IMR-90 (cell line): ENCODE measurements at regions not wholly inside any gene's neighbourhood (a gene's known extent, or its start where the extent isn't known, plus 50 kb on each side); places are given as distances from the start of the nearest gene placed in this dataset.

Experiments used
- ATAC-seq: fragments of 200-7000 bp; cut with Tn5 transposase; 2 replicates; pipeline ENCODE4 v1.9.1; 2020; ENCODE audit warnings: low read depth, mild to moderate bottlenecking, moderate library complexity
- BruUV-seq: library from RNA; stranded (reverse); fragments of 400-500 nt; replicated peaks from 2 replicates; lab custom pipeline; 2021; lab: Mats Ljungman, UMichigan
- CTCF ChIA-PET: fragments of 300-600 bp; formaldehyde crosslinking; extraction: SDS; loops from one replicate; lab custom pipeline; 2021; ENCODE audit warnings: antibody characterized with exemption; lab: Yijun Ruan, JAX
- POLR2A ChIA-PET: fragments of 300-600 bp; sonication (Branson Sonifier 250); formaldehyde crosslinking; loops from one replicate; lab custom pipeline; 2022; ENCODE audit warnings: antibody characterized with exemption; ENCODE audit not compliant: unreplicated experiment; lab: Charles Lee
- DNase-seq: peaks from one replicate; pipeline ENCODE4 v3.0.0; 2013
- H2AFZ ChIP-seq: replicated peaks from 2 replicates; pipeline ENCODE3; 2013; ENCODE audit warnings: low read length, mild to moderate bottlenecking; ENCODE audit not compliant: poor library complexity
- H2AK5ac ChIP-seq: 2 replicates; pipeline ENCODE4 v1.6.1; 2013; ENCODE audit warnings: low read depth, low read length, inconsistent platforms
- H2AK9ac ChIP-seq: replicated peaks from 2 replicates; pipeline ENCODE3; 2013; ENCODE audit warnings: mild to moderate bottlenecking, low read depth, low read length, moderate library complexity; ENCODE audit not compliant: poor library complexity
- H2BK120ac ChIP-seq: 2 replicates; pipeline ENCODE4 v1.6.1; 2013; ENCODE audit warnings: low read depth, low read length, inconsistent platforms
- H2BK15ac ChIP-seq: 3 replicates; pipeline ENCODE4 v1.6.1; 2013; ENCODE audit warnings: low read depth, low read length, inconsistent platforms
- H2BK20ac ChIP-seq: 2 replicates; pipeline ENCODE4 v1.6.1; 2013; ENCODE audit warnings: low read depth, mild to moderate bottlenecking, inconsistent platforms, low read length, moderate library complexity
- H2BK5ac ChIP-seq: 2 replicates; pipeline ENCODE4 v1.6.1; 2013; ENCODE audit warnings: mild to moderate bottlenecking, low read depth, low read length, inconsistent platforms; ENCODE audit not compliant: poor library complexity, severe bottlenecking
- H3K14ac ChIP-seq: replicated peaks from 2 replicates; pipeline ENCODE4 v1.6.1; 2013; ENCODE audit warnings: low read depth, low read length, inconsistent platforms
- H3K18ac ChIP-seq: 2 replicates; pipeline ENCODE4 v1.6.1; 2013; ENCODE audit warnings: low read depth, low read length, control low read depth
- H3K23ac ChIP-seq: 2 replicates; pipeline ENCODE4 v1.6.1; 2013; ENCODE audit warnings: low read depth, low read length, inconsistent platforms
- H3K27ac ChIP-seq: 2 replicates; pipeline ENCODE4 v1.5.1; 2013; ENCODE audit warnings: mild to moderate bottlenecking, control low read depth, low read length; ENCODE audit not compliant: insufficient read depth
- H3K27me3 ChIP-seq: 2 replicates; pipeline ENCODE4 v1.6.1; 2013; ENCODE audit warnings: low read length; ENCODE audit not compliant: control insufficient read depth, insufficient read depth
- H3K36me3 ChIP-seq: 2 replicates; pipeline ENCODE4 v1.6.1; 2013; ENCODE audit warnings: low read length, mixed read lengths; ENCODE audit not compliant: control insufficient read depth, insufficient read depth
- H3K4ac ChIP-seq: 2 replicates; pipeline ENCODE4 v1.6.1; 2013; ENCODE audit warnings: low read depth, low read length, inconsistent platforms
- H3K4me1 ChIP-seq: 2 replicates; pipeline ENCODE4 v1.6.1; 2013; ENCODE audit warnings: low read length, mixed read lengths; ENCODE audit not compliant: control insufficient read depth, insufficient read depth
- H3K4me2 ChIP-seq: 2 replicates; pipeline ENCODE4 v1.6.1; 2013; ENCODE audit warnings: low read depth, mild to moderate bottlenecking, control low read depth, low read length, moderate library complexity
- H3K4me3 ChIP-seq: 2 replicates; pipeline ENCODE4 v1.5.1; 2013; ENCODE audit warnings: low read depth, mild to moderate bottlenecking, control low read depth, low read length, moderate library complexity; ENCODE audit not compliant: insufficient read depth
- H3K56ac ChIP-seq: 2 replicates; pipeline ENCODE4 v1.6.1; 2013; ENCODE audit warnings: low read length, inconsistent platforms; ENCODE audit not compliant: insufficient read depth; ENCODE audit errors: extremely low read depth
- H3K79me1 ChIP-seq, 2 experiments: 2 replicates each; pipeline ENCODE4 v1.6.1; 2013; ENCODE audit warnings: low read length in 2 of 2, inconsistent platforms in 1 of 2, low read depth in 1 of 2
- H3K9ac ChIP-seq: 2 replicates; pipeline ENCODE4 v1.6.1; 2013; ENCODE audit warnings: low read depth, low read length, control low read depth
- H3K9me1 ChIP-seq: 2 replicates; pipeline ENCODE4 v1.6.1; 2013; ENCODE audit warnings: low read length, inconsistent platforms; ENCODE audit not compliant: insufficient read depth
- H3K9me3 ChIP-seq: 2 replicates; pipeline ENCODE4 v1.6.1; 2013; ENCODE audit warnings: low read length; ENCODE audit not compliant: control insufficient read depth, insufficient read depth
- H4K20me1 ChIP-seq: 2 replicates; pipeline ENCODE4 v1.6.1; 2013; ENCODE audit warnings: low read length, inconsistent platforms; ENCODE audit not compliant: insufficient read depth
- H4K5ac ChIP-seq: 2 replicates; pipeline ENCODE4 v1.6.1; 2013; ENCODE audit warnings: mild to moderate bottlenecking, low read depth, low read length, control low read depth
- H4K8ac ChIP-seq, 2 experiments: 2 replicates each; pipeline ENCODE4 v1.6.1; 2013; ENCODE audit warnings: low read depth in 2 of 2, low read length in 2 of 2, control low read depth in 1 of 2, inconsistent platforms in 1 of 2
- H4K91ac ChIP-seq: 2 replicates; pipeline ENCODE4 v1.6.1; 2013; ENCODE audit warnings: low read depth, low read length, inconsistent platforms; ENCODE audit not compliant: insufficient read depth
- BHLHE40 ChIP-seq: fragments of 150-350 bp; IDR thresholded peaks from 2 replicates; pipeline ENCODE4 v1.6.1; 2016; ENCODE audit warnings: mild to moderate bottlenecking, low read depth, low read length
- CHD1 ChIP-seq: IDR thresholded peaks from 2 replicates; pipeline ENCODE4 v1.6.1; 2012; ENCODE audit warnings: low read depth, low read length, improper control_type of control experiment
- MAFK ChIP-seq: IDR thresholded peaks from 2 replicates; pipeline ENCODE4 v1.6.1; 2012; ENCODE audit warnings: low read depth, low read length, improper control_type of control experiment
- MXI1 ChIP-seq: IDR thresholded peaks from 2 replicates; pipeline ENCODE4 v1.6.1; 2012; ENCODE audit warnings: low read depth, mild to moderate bottlenecking, low read length, moderate library complexity, borderline replicate concordance
- NFE2L2 ChIP-seq: fragments of 150-350 bp; IDR thresholded peaks from 2 replicates; pipeline ENCODE4 v1.6.1; 2016; ENCODE audit warnings: low read depth, mild to moderate bottlenecking, low read length
- POLR2A ChIP-seq: IDR thresholded peaks from 2 replicates; pipeline ENCODE4 v1.6.1; 2012; ENCODE audit warnings: mild to moderate bottlenecking, low read depth, low read length
- RAD21 ChIP-seq: IDR thresholded peaks from 2 replicates; pipeline ENCODE4 v1.6.1; 2012; ENCODE audit warnings: low read length, improper control_type of control experiment
- RCOR1 ChIP-seq: IDR thresholded peaks from 2 replicates; pipeline ENCODE4 v1.6.1; 2012; ENCODE audit warnings: mild to moderate bottlenecking, low read length, improper control_type of control experiment; ENCODE audit not compliant: insufficient replicate concordance
- SMC3 ChIP-seq: fragments of 150-350 bp; IDR thresholded peaks from 2 replicates; pipeline ENCODE4 v1.6.1; 2016; ENCODE audit warnings: low read depth, mild to moderate bottlenecking, antibody characterized with exemption, low read length, moderate library complexity
- WGBS, 2 experiments: methylation state at CpG; one replicate each; pipeline versions ENCODE4 v1.1.5 to v1.1.7; 2013; ENCODE audit warnings: missing lambda C conversion rate in 2 of 2; ENCODE audit not compliant: insufficient read length in 1 of 2; ENCODE audit errors: extremely low coverage in 2 of 2; 5-methylcytosine and 5-hydroxymethylcytosine counted together
- dilution Hi-C: fragments of 300-500 bp; cut with HindIII; formaldehyde crosslinking; loops from one replicate; pipeline ENCODE4 v1.14.3; 2018; ENCODE audit warnings: low sequenced_read_pairs; ENCODE audit not compliant: unreplicated experiment
- in situ Hi-C: fragments of 300-500 bp; cut with MboI; formaldehyde crosslinking; loops from 3 replicates; pipeline ENCODE4 v1.14.3; 2019; ENCODE audit warnings: low sequenced_read_pairs, inconsistent platforms, mixed read lengths
- intact Hi-C: fragments of 100-400 bp; cut with micrococcal nuclease; formaldehyde crosslinking; loops from 2 replicates; pipeline ENCODE4 v1.10.0; 2022
- TF ChIP-seq, protein P1 (sequence below): fragments of 150-350 bp; IDR thresholded peaks from 2 replicates; pipeline ENCODE4 v1.6.1; 2016; ENCODE audit warnings: low read depth, mild to moderate bottlenecking, low read length, moderate library complexity, borderline replicate concordance
- TF ChIP-seq, protein P2 (sequence below): conservative IDR thresholded peaks from 2 replicates; pipeline ENCODE4 v1.5.1; 2012; ENCODE audit warnings: mild to moderate bottlenecking, low read depth, low read length, improper control_type of control experiment

- in situ Hi-C loops = no loop called here
- CTCF ChIA-PET = no interaction called here
- no peak overlapping the region for H3K27ac ChIP-seq
These were observed 71.4 kb downstream of the HTR5A start for GRCh38 chr7:155141562-155141961.

More at GRCh38 chr7:155141562-155141961, 71.4 kb downstream of the HTR5A start:
- Histone ChIP-seq H3K9me3 (no peaks in the 10 kb centered on the region), H4K91ac (no peak overlapping the region), H3K79me1 (no peaks in the 10 kb centered on the region), H3K9me1 (no peaks in the 10 kb centered on the region), H3K27me3 (peaks cover 2% of the 10 kb centered on the region; the same call in 1 of the 2 replicates), H3K36me3 (no peaks in the 10 kb centered on the region), H2AK5ac (no peak overlapping the region), H2BK20ac (no peak overlapping the region), H3K4me2 (no peak overlapping the region), H3K9ac (no peak overlapping the region), H4K8ac (no peak overlapping the region), H2BK15ac (no peak overlapping the region), H2BK120ac (no peak overlapping the region), H3K18ac (no peak overlapping the region), H2BK5ac (no peak overlapping the region), H3K56ac (no peak overlapping the region), H3K14ac (no peak overlapping the region), H4K5ac (no peak overlapping the region), H3K23ac (no peak overlapping the region), H3K4me1 (no peaks in the 10 kb centered on the region), H3K4me3 (no peak overlapping the region), H4K20me1 (no peaks in the 10 kb centered on the region), H3K4ac (no peak overlapping the region), H2AFZ (no peak overlapping the region), H2AK9ac (no peak overlapping the region)
- TF ChIP-seq CHD1 (no peak), RCOR1 (no peak), MXI1 (no peak), RAD21 (no peak), BHLHE40 (no peak), NFE2L2 (no peak), MAFK (no peak), POLR2A (no peak), SMC3 (no peak)
- TF ChIP-seq, protein P1, sequence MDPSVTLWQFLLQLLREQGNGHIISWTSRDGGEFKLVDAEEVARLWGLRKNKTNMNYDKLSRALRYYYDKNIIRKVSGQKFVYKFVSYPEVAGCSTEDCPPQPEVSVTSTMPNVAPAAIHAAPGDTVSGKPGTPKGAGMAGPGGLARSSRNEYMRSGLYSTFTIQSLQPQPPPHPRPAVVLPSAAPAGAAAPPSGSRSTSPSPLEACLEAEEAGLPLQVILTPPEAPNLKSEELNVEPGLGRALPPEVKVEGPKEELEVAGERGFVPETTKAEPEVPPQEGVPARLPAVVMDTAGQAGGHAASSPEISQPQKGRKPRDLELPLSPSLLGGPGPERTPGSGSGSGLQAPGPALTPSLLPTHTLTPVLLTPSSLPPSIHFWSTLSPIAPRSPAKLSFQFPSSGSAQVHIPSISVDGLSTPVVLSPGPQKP = no peak
- TF ChIP-seq, protein P2, sequence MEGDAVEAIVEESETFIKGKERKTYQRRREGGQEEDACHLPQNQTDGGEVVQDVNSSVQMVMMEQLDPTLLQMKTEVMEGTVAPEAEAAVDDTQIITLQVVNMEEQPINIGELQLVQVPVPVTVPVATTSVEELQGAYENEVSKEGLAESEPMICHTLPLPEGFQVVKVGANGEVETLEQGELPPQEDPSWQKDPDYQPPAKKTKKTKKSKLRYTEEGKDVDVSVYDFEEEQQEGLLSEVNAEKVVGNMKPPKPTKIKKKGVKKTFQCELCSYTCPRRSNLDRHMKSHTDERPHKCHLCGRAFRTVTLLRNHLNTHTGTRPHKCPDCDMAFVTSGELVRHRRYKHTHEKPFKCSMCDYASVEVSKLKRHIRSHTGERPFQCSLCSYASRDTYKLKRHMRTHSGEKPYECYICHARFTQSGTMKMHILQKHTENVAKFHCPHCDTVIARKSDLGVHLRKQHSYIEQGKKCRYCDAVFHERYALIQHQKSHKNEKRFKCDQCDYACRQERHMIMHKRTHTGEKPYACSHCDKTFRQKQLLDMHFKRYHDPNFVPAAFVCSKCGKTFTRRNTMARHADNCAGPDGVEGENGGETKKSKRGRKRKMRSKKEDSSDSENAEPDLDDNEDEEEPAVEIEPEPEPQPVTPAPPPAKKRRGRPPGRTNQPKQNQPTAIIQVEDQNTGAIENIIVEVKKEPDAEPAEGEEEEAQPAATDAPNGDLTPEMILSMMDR = no peak
- WGBS, 2 experiments = 43% methylated on average over 1 of the region's 5 CpGs; no CpG with 5 or more reads in 1 of the 2 experiments
- BruUV-seq = no TSS peak
- dilution Hi-C loops (no loop called here), intact Hi-C loops (no loop called here)
- ATAC-seq (no peak), DNase-seq (no peak)
- POLR2A ChIA-PET = no interaction called here
